Right atrium auricular region (tissue), 2 donors: ENCODE measurements at regions not wholly inside any gene's neighbourhood (a gene's known extent, or its start where the extent isn't known, plus 50 kb on each side); places are given as distances from the start of the nearest gene placed in this dataset.

Experiments used
- DNase-seq: peaks from one replicate; pipeline ENCODE4 v3.0.0-alpha.2; 2019; ENCODE audit warnings: low spot score
- H3K27ac ChIP-seq, 2 donors: fragments of 200-600 bp; sonication (generic); 1 replicate in 1 of 2; 2 replicates in 1 of 2; pipeline ENCODE4 v1.5.1; 2016 to 2019
- H3K27me3 ChIP-seq, 2 donors: fragments of 200-600 bp; sonication (generic); one replicate each; pipeline versions ENCODE4 v1.5.1 to v1.6.0; 2017 to 2019
- H3K36me3 ChIP-seq: fragments of 200-600 bp; sonication (generic); one replicate; pipeline ENCODE4 v1.5.1; 2016
- H3K4me1 ChIP-seq, 2 donors: fragments of 200-600 bp; sonication (generic); one replicate each; pipeline versions ENCODE4 v1.5.1 to v1.6.0; 2017 to 2019
- H3K4me3 ChIP-seq, 2 donors: fragments of 200-600 bp; sonication (generic); 1 replicate in 1 of 2; 2 replicates in 1 of 2; pipeline ENCODE4 v1.5.1; 2017 to 2019; ENCODE audit warnings: mild to moderate bottlenecking in 1 of 2, moderate library complexity in 1 of 2
- H3K9me3 ChIP-seq, 2 donors: fragments of 200-600 bp; sonication (generic); one replicate each; pipeline ENCODE4 v1.5.1; 2019
- CTCF ChIP-seq, 2 donors: fragments of 200-600 bp; sonication (generic); IDR thresholded peaks; one replicate each; pipeline ENCODE4 v1.5.1; 2019; ENCODE audit warnings: antibody characterized with exemption in 2 of 2

GRCh38 chr2:156031121-156031520, 301.4 kb downstream of the NR4A2 start:
- DNase-seq, result no peak
- no peaks in the 10 kb centered on the region for H3K36me3 ChIP-seq
- TF ChIP-seq CTCF (IDR thresholded peaks at IDR 0.05), result no peak
- no peaks in the 10 kb centered on the region for H3K9me3 ChIP-seq
- no peaks in the 10 kb centered on the region for H3K4me1 ChIP-seq
- H3K4me3 ChIP-seq, result no peak overlapping the region
- H3K27ac ChIP-seq, result no peak overlapping the region
- H3K27me3 ChIP-seq, result no peaks in the 10 kb centered on the region

GRCh38 chr2:156023229-156023869, 309.2 kb downstream of the NR4A2 start:
- Histone ChIP-seq H3K4me3 (no peak overlapping the region), H3K4me1 (no peaks in the 10 kb centered on the region), H3K27ac (no peak overlapping the region), H3K9me3 (no peaks in the 10 kb centered on the region), H3K27me3 (no peaks in the 10 kb centered on the region), H3K36me3 (no peaks in the 10 kb centered on the region)
- no peak for TF ChIP-seq CTCF (IDR thresholded peaks at IDR 0.05)
- no peak for DNase-seq

GRCh38 chr2:156021146-156022040, 311.1 kb downstream of the NR4A2 start:
- no peaks in the 10 kb centered on the region for H3K4me1 ChIP-seq
- no peak overlapping the region for H3K27ac ChIP-seq
- H3K9me3 ChIP-seq, result no peaks in the 10 kb centered on the region
- TF ChIP-seq CTCF (IDR thresholded peaks at IDR 0.05), result no peak
- H3K36me3 ChIP-seq, result no peaks in the 10 kb centered on the region
- no peak overlapping the region for H3K4me3 ChIP-seq
- H3K27me3 ChIP-seq, result no peaks in the 10 kb centered on the region
- DNase-seq, result no peak

- no peak for TF ChIP-seq CTCF (IDR thresholded peaks at IDR 0.05)
These were observed 313.2 kb downstream of the NR4A2 start for GRCh38 chr2:156019341-156019740.

GRCh38 chr2:156017341-156017885, 315.1 kb downstream of the NR4A2 start:
- TF ChIP-seq CTCF (IDR thresholded peaks at IDR 0.05), result no peak
- DNase-seq, result no peak
- Histone ChIP-seq H3K4me3 (no peak overlapping the region), H3K27ac (no peak overlapping the region), H3K36me3 (no peaks in the 10 kb centered on the region), H3K27me3 (no peaks in the 10 kb centered on the region), H3K9me3 (no peaks in the 10 kb centered on the region), H3K4me1 (no peaks in the 10 kb centered on the region)

More at GRCh38 chr2:156019341-156019740, 313.2 kb downstream of the NR4A2 start:
- no peaks in the 10 kb centered on the region for H3K4me1 ChIP-seq
- H3K36me3 ChIP-seq, result no peaks in the 10 kb centered on the region
- H3K27ac ChIP-seq, result no peak overlapping the region
- DNase-seq, result no peak
- no peaks in the 10 kb centered on the region for H3K27me3 ChIP-seq
- no peak overlapping the region for H3K4me3 ChIP-seq
- H3K9me3 ChIP-seq, result no peaks in the 10 kb centered on the region
